Neural cell (in vitro differentiated cells): ENCODE measurements at regions not wholly inside any gene's neighbourhood (a gene's known extent, or its start where the extent isn't known, plus 50 kb on each side); places are given as distances from the start of the nearest gene placed in this dataset.

Source experiments
- EZH2 ChIP-seq: fragments of 200-600, 300-800 bp; shearing (Covaris generic), sonication (generic); IDR thresholded peaks from 2 replicates; pipeline ENCODE4 v1.6.1; 2014; ENCODE audit warnings: antibody characterized with exemption, low read length, borderline replicate concordance, mild to moderate bottlenecking; ENCODE audit not compliant: insufficient read depth, poor library complexity, severe bottlenecking
- MXI1 ChIP-seq: fragments of 450-650 bp; conservative IDR thresholded peaks from 2 replicates; pipeline ENCODE4 v1.6.1; 2014; ENCODE audit warnings: antibody characterized with exemption, mild to moderate bottlenecking; ENCODE audit not compliant: poor library complexity, severe bottlenecking
- POLR2AphosphoS5 ChIP-seq: IDR thresholded peaks from 2 replicates; pipeline ENCODE4 v1.6.1; 2012
- RAD21 ChIP-seq: fragments of 450-650 bp; conservative IDR thresholded peaks from 2 replicates; pipeline ENCODE4 v1.6.1; 2014; ENCODE audit warnings: antibody characterized with exemption, mild to moderate bottlenecking, moderate library complexity
- SMC3 ChIP-seq: fragments of 450-650 bp; conservative IDR thresholded peaks from 2 replicates; pipeline ENCODE4 v1.6.1; 2014; ENCODE audit warnings: antibody characterized with exemption, mild to moderate bottlenecking, moderate library complexity; ENCODE audit not compliant: poor library complexity
- TAF1 ChIP-seq: IDR thresholded peaks from 2 replicates; pipeline ENCODE4 v1.6.1; 2012; ENCODE audit warnings: low read depth
- TF ChIP-seq, protein P1 (sequence below): fragments of 450-650 bp; IDR thresholded peaks from 2 replicates; pipeline ENCODE4 v1.5.1; 2014; ENCODE audit warnings: antibody characterized with exemption, mild to moderate bottlenecking, moderate library complexity; ENCODE audit not compliant: poor library complexity, severe bottlenecking
- TF ChIP-seq, protein P2 (sequence below): IDR thresholded peaks from 2 replicates; pipeline ENCODE4 v1.6.1; 2012; ENCODE audit warnings: borderline replicate concordance

DNA sequence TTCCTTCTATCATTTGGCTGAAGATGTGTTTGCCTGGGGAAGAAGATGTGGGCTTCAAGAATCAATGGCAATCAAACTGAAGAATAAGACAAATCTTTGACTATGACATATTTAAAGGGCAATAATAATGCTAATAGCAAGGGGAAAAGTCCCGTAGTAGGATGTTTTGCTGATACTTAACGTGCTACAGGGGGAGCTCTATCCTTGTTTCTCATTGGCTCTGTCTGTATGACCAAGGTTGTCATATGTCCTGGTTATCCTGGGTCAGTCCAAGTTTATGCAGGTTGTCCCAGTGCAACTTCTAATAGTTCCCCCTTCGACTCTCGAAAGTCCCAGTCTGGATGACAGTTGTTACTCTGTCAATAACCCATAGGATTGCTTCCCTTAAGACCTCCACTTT, 321.3 kb downstream of the DHX35 start:
- TF ChIP-seq, protein P1, sequence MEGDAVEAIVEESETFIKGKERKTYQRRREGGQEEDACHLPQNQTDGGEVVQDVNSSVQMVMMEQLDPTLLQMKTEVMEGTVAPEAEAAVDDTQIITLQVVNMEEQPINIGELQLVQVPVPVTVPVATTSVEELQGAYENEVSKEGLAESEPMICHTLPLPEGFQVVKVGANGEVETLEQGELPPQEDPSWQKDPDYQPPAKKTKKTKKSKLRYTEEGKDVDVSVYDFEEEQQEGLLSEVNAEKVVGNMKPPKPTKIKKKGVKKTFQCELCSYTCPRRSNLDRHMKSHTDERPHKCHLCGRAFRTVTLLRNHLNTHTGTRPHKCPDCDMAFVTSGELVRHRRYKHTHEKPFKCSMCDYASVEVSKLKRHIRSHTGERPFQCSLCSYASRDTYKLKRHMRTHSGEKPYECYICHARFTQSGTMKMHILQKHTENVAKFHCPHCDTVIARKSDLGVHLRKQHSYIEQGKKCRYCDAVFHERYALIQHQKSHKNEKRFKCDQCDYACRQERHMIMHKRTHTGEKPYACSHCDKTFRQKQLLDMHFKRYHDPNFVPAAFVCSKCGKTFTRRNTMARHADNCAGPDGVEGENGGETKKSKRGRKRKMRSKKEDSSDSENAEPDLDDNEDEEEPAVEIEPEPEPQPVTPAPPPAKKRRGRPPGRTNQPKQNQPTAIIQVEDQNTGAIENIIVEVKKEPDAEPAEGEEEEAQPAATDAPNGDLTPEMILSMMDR, result no peak
- no peak for TF ChIP-seq EZH2
- no peak for TF ChIP-seq SMC3
- TF ChIP-seq POLR2AphosphoS5, result no peak
- TF ChIP-seq, protein P2, sequence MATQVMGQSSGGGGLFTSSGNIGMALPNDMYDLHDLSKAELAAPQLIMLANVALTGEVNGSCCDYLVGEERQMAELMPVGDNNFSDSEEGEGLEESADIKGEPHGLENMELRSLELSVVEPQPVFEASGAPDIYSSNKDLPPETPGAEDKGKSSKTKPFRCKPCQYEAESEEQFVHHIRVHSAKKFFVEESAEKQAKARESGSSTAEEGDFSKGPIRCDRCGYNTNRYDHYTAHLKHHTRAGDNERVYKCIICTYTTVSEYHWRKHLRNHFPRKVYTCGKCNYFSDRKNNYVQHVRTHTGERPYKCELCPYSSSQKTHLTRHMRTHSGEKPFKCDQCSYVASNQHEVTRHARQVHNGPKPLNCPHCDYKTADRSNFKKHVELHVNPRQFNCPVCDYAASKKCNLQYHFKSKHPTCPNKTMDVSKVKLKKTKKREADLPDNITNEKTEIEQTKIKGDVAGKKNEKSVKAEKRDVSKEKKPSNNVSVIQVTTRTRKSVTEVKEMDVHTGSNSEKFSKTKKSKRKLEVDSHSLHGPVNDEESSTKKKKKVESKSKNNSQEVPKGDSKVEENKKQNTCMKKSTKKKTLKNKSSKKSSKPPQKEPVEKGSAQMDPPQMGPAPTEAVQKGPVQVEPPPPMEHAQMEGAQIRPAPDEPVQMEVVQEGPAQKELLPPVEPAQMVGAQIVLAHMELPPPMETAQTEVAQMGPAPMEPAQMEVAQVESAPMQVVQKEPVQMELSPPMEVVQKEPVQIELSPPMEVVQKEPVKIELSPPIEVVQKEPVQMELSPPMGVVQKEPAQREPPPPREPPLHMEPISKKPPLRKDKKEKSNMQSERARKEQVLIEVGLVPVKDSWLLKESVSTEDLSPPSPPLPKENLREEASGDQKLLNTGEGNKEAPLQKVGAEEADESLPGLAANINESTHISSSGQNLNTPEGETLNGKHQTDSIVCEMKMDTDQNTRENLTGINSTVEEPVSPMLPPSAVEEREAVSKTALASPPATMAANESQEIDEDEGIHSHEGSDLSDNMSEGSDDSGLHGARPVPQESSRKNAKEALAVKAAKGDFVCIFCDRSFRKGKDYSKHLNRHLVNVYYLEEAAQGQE, result no peak
- no peak for TF ChIP-seq RAD21
- TF ChIP-seq TAF1, result no peak
- no peak for TF ChIP-seq MXI1
